Retinal pigment epithelial cell (primary cell): ENCODE measurements at regions not wholly inside any gene's neighbourhood (a gene's known extent, or its start where the extent isn't known, plus 50 kb on each side); places are given as distances from the start of the nearest gene placed in this dataset.
A peak's percentile ranks its signal among the peaks of the same experiment; 100 is the strongest.

Experiments
- DNase-seq: peaks from one replicate; pipeline ENCODE4 v3.0.0-alpha.2; 2010; ENCODE audit warnings: low read depth
- H3K4me3 ChIP-seq: 2 replicates; pipeline ENCODE4 v1.5.1; 2011; ENCODE audit warnings: mild to moderate bottlenecking, low read length, control low read depth, moderate library complexity
- CTCF ChIP-seq: conservative IDR thresholded peaks from 2 replicates; pipeline ENCODE4 v1.5.1; 2011; ENCODE audit warnings: low read depth, low read length, control low read depth, inconsistent platforms

GRCh38 chr2:149806651-149807050, 219.1 kb upstream of the MMADHC start:
- DNase-seq = no peak
- no peak for TF ChIP-seq CTCF
- H3K4me3 ChIP-seq = no peak overlapping the region

GRCh38 chr2:149800624-149801542, 213.3 kb upstream of the MMADHC start:
- DNase-seq = no peak
- no peak overlapping the region for H3K4me3 ChIP-seq
- TF ChIP-seq CTCF = no peak

DNA sequence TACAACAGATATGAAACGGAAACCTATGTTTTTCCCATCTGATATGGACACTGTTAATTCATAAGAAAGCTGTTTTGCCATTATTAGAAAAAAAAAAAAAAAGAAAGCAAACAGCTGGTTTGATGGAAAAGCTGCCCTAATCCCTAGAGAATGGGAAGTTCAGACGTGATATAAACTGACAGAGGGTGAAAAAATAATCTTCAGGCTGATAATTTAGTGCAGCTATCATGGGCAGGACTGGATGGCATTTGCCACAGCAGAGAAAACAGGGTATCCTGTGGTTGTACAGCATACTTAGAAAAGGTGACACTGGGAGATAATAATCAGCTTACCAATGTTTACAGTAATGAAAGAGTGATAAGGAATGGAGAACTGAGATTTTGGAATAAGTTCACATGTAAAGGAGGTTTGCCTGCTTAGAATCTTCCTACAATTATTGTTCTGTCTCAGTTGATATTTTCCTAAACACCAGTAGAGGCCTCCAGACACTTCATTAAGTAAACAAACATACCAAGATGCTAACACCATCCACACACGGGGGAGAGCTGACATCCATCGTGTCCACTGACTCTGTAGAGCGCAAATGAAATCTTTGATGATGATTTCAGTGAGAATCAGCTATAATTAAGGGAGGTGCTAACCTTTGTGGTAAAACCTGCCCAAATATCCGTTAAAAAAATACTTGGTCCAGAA, 211.6 kb upstream of the MMADHC start:
- DNase-seq = peak; percentile 23
- peak; percentile 52 for TF ChIP-seq CTCF
- H3K4me3 ChIP-seq = no peak overlapping the region

DNA sequence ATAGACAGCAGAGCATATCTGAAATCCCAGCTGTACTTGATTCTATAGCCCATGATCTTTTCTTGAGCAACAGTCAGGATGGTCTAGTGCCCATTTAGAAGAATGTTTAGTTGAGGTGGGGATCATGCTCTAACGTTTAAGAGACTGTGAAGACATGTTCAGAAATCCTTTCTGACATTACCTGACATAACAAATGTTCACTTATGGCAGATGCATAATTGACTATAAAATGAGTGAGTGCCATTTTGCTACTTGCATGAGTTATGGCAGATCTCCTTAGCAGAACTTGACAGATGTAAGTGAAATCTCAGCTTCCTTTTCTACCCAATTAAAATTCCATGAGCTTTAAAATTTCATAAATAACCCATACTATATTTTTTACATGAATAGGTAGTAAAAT, 209.5 kb upstream of the MMADHC start:
- no peak overlapping the region for H3K4me3 ChIP-seq
- DNase-seq = no peak
- TF ChIP-seq CTCF = no peak

GRCh38 chr2:149789549-149789948, 202.0 kb upstream of the MMADHC start:
- TF ChIP-seq CTCF = no peak
- DNase-seq = no peak
- H3K4me3 ChIP-seq = no peak overlapping the region

DNA sequence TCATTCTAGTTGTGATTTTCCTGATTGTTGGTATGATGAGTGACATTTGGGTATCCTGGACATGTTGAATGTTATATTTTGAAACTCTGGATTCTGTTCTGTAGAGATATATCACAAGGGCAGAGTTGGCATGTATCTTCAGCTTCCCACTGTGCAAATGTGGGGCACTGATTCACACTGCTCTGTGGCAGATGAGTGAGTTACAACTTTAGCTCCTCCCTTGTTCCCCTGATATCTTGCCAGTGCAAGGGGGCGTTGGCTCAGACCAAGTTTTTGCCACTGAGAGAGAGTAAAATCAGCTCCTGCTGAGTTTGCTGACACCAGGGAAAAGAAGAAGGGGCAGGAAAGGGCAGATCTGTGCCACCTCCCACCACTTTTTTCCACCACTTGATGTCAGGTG, 199.6 kb upstream of the MMADHC start:
- no peak for TF ChIP-seq CTCF
- DNase-seq = no peak
- H3K4me3 ChIP-seq = no peak overlapping the region

- no peak overlapping the region for H3K4me3 ChIP-seq
- TF ChIP-seq CTCF = no peak
- no peak for DNase-seq
Measured at GRCh38 chr2:149783284-149783683, 195.7 kb upstream of the MMADHC start.
